HEK293 (cell line): ENCODE measurements at regions not wholly inside any gene's neighbourhood (a gene's known extent, or its start where the extent isn't known, plus 50 kb on each side); places are given as distances from the start of the nearest gene placed in this dataset.
A peak's percentile ranks its signal among the peaks of the same experiment; 100 is the strongest.

Experiments used
- CTCF ChIA-PET: fragments of 350-600 bp; formaldehyde crosslinking; extraction: SDS; loops from one replicate; lab custom pipeline; 2021; ENCODE audit warnings: antibody characterized with exemption; lab: Yijun Ruan, JAX
- POLR2A ChIA-PET: fragments of 300-600 bp; formaldehyde crosslinking; extraction: SDS; loops from one replicate; lab custom pipeline; 2020; ENCODE audit warnings: antibody characterized with exemption, inconsistent platforms; lab: Yijun Ruan, JAX
- H3K27ac ChIP-seq: fragments of 200-500 bp; sonication (Bioruptor generic); 2 replicates; pipeline ENCODE4 v1.5.1; 2014; ENCODE audit warnings: low read depth, low read length, control low read depth, inconsistent platforms; ENCODE audit errors: extremely low read depth
- H3K36me3 ChIP-seq, 2 experiments: fragments of 200-500 bp in 1 of 2; sonication (Bioruptor generic) in 1 of 2; 1 replicate in 1 of 2; 2 replicates in 1 of 2; pipeline ENCODE4 v1.5.1; 2014 to 2017; ENCODE audit warnings: inconsistent platforms in 2 of 2, low read length in 2 of 2; ENCODE audit not compliant: control insufficient read depth in 2 of 2, insufficient read depth in 1 of 2
- H3K4me1 ChIP-seq: fragments of 200-500 bp; sonication (Bioruptor generic); 2 replicates; pipeline ENCODE4 v1.5.1; 2014; ENCODE audit warnings: mild to moderate bottlenecking, low read length, inconsistent platforms; ENCODE audit not compliant: control insufficient read depth, insufficient read depth
- H3K4me3 ChIP-seq: 2 replicates; pipeline ENCODE4 v1.5.1; 2011; ENCODE audit warnings: low read depth, mild to moderate bottlenecking, control low read depth, low read length, moderate library complexity
- H3K9me3 ChIP-seq: fragments of 200-500 bp; sonication (Bioruptor generic); 2 replicates; pipeline ENCODE4 v1.5.1; 2014; ENCODE audit warnings: low read depth, low read length, inconsistent platforms; ENCODE audit not compliant: control insufficient read depth, insufficient read depth
- KLF1 ChIP-seq: fragments of 450-650 bp; formaldehyde crosslinking; IDR thresholded peaks from 2 replicates; pipeline ENCODE4 v1.5.1; 2016; ENCODE audit warnings: missing biosample characterization, missing genetic modification characterization
- PRDM10 ChIP-seq: fragments of 450-650 bp; formaldehyde crosslinking; IDR thresholded peaks from 2 replicates; pipeline ENCODE4 v1.5.1; 2016; ENCODE audit warnings: missing biosample characterization, missing genetic modification characterization
- SCRT1 ChIP-seq: fragments of 450-650 bp; formaldehyde crosslinking; IDR thresholded peaks from 2 replicates; pipeline ENCODE4 v1.5.1; 2016; ENCODE audit warnings: missing biosample characterization, missing genetic modification characterization, borderline replicate concordance
- WT1 ChIP-seq: fragments of 450-650 bp; formaldehyde crosslinking; IDR thresholded peaks from 2 replicates; pipeline ENCODE4 v1.5.1; 2016; ENCODE audit warnings: missing biosample characterization, missing genetic modification characterization
- ZBTB48 ChIP-seq: fragments of 450-650 bp; formaldehyde crosslinking; IDR thresholded peaks from 2 replicates; pipeline ENCODE4 v1.5.1; 2016; ENCODE audit warnings: missing biosample characterization, missing genetic modification characterization
- ZBTB7A ChIP-seq: fragments of 450-650 bp; formaldehyde crosslinking; IDR thresholded peaks from 2 replicates; pipeline ENCODE4 v1.5.1; 2016; ENCODE audit warnings: low read depth, missing biosample characterization, missing genetic modification characterization
- ZIC2 ChIP-seq: fragments of 450-650 bp; formaldehyde crosslinking; IDR thresholded peaks from 2 replicates; pipeline ENCODE4 v1.5.1; 2016; ENCODE audit warnings: missing biosample characterization, missing genetic modification characterization
- ZNF121 ChIP-seq: fragments of 450-650 bp; formaldehyde crosslinking; IDR thresholded peaks from 2 replicates; pipeline ENCODE4 v1.5.1; 2016; ENCODE audit warnings: missing biosample characterization, missing genetic modification characterization
- ZNF19 ChIP-seq: fragments of 450-650 bp; formaldehyde crosslinking; IDR thresholded peaks from 2 replicates; pipeline ENCODE4; 2016; ENCODE audit warnings: missing biosample characterization, missing genetic modification characterization, low read depth
- ZNF2 ChIP-seq: fragments of 450-650 bp; formaldehyde crosslinking; IDR thresholded peaks from 2 replicates; pipeline ENCODE4 v1.5.1; 2016; ENCODE audit warnings: missing biosample characterization, missing genetic modification characterization
- ZNF324 ChIP-seq: fragments of 450-650 bp; formaldehyde crosslinking; IDR thresholded peaks from 2 replicates; pipeline ENCODE4 v1.5.1; 2016; ENCODE audit warnings: missing biosample characterization, missing genetic modification characterization
- ZNF350 ChIP-seq: fragments of 450-650 bp; formaldehyde crosslinking; IDR thresholded peaks from 2 replicates; pipeline ENCODE4 v1.5.0; 2017; ENCODE audit warnings: missing biosample characterization, mild to moderate bottlenecking, missing genetic modification characterization
- ZNF530 ChIP-seq: fragments of 450-650 bp; formaldehyde crosslinking; IDR thresholded peaks from 2 replicates; pipeline ENCODE4 v1.5.1; 2016; ENCODE audit warnings: low read depth, missing biosample characterization, missing genetic modification characterization
- ZNF549 ChIP-seq: fragments of 450-650 bp; IDR thresholded peaks from 2 replicates; pipeline ENCODE4 v1.5.1; 2018; ENCODE audit warnings: missing biosample characterization, missing genetic modification characterization, mild to moderate bottlenecking, inconsistent platforms, moderate library complexity
- ZSCAN30 ChIP-seq: fragments of 450-650 bp; IDR thresholded peaks from 2 replicates; pipeline ENCODE4 v1.5.1; 2018; ENCODE audit warnings: missing biosample characterization, mild to moderate bottlenecking, missing genetic modification characterization, moderate library complexity

- CTCF ChIA-PET = interaction anchor here (0.7 kb wide), 1 partner anchor 1446 kb away, joined by 4 read pairs; no protein-coding TSS in a partner anchor
- no peaks in the 10 kb centered on the region for H3K36me3 ChIP-seq
- H3K27ac ChIP-seq = no peak overlapping the region
- no peak overlapping the region for H3K4me3 ChIP-seq
- TF ChIP-seq ZNF19 (tag by site-specific recombination) (no peak), ZIC2 (tag by site-specific recombination) (no peak)
- no peaks in the 10 kb centered on the region for H3K4me1 ChIP-seq
- POLR2A ChIA-PET = interaction anchor here (0.7 kb wide), 1 partner anchor 13 kb away, joined by 3 read pairs; no protein-coding TSS in a partner anchor
- no peaks in the 10 kb centered on the region for H3K9me3 ChIP-seq
Observed at GRCh38 chr12:124082012-124082411, 109.0 kb downstream of the ZNF664 start.

DNA sequence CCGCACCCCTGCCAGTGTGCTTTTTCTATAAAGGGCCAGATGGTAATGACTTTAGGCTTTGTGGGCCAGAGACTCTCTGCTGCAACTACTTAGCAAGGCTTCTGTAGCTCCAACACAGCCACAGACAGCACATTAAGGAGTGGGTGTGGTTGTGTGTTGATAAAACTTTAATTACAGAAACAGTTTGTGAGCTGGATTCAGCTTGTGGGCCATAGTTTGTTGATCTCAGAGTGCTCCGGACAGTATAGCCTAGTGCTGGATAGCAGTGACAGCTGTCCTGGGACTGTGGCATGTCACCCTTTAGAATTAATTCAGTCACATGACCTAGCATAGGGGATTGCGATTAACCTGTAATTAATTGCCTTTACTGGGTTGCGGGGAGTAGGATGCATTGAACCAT, 109.7 kb downstream of the ZNF664 start:
- no peaks in the 10 kb centered on the region for H3K36me3 ChIP-seq
- POLR2A ChIA-PET = interaction anchor here (0.7 kb wide), 1 partner anchor 13 kb away, joined by 3 read pairs; no protein-coding TSS in a partner anchor
- TF ChIP-seq ZNF121 (tag by site-specific recombination) = no peak
- 0 out of 2 replicates have a peak, but pooled peaks have one; percentile 38 for TF ChIP-seq KLF1 (tag by site-specific recombination)
- H3K9me3 ChIP-seq = no peaks in the 10 kb centered on the region
- H3K4me3 ChIP-seq = no peak overlapping the region
- no peak overlapping the region for H3K27ac ChIP-seq
- CTCF ChIA-PET = no interaction called here
- peaks cover 3% of the 10 kb centered on the region; the same call in 1 of the 2 replicates for H3K4me1 ChIP-seq

GRCh38 chr12:124083708-124084107, 110.7 kb downstream of the ZNF664 start:
- Histone ChIP-seq H3K36me3 (no peaks in the 10 kb centered on the region), H3K9me3 (no peaks in the 10 kb centered on the region), H3K27ac (no peak overlapping the region), H3K4me3 (no peak overlapping the region), H3K4me1 (peaks cover 8% of the 10 kb centered on the region)
- POLR2A ChIA-PET = no interaction called here
- CTCF ChIA-PET = no interaction called here
- no peak for TF ChIP-seq ZNF2 (tag by site-specific recombination)
- no peak for TF ChIP-seq SCRT1 (tag by site-specific recombination)
- TF ChIP-seq WT1 (tag by site-specific recombination) = no peak
- no peak for TF ChIP-seq ZNF121 (tag by site-specific recombination)
- TF ChIP-seq ZSCAN30 (tag by site-specific recombination) = no peak
- TF ChIP-seq ZNF324 (tag by site-specific recombination) = no peak
- no peak for TF ChIP-seq ZNF350
- no peak for TF ChIP-seq ZNF530 (tag by site-specific recombination)
- no peak for TF ChIP-seq ZBTB7A (tag by site-specific recombination)
- no peak for TF ChIP-seq ZBTB48 (tag by site-specific recombination)
- no peak for TF ChIP-seq ZNF549 (tag by site-specific recombination)
- no peak for TF ChIP-seq PRDM10 (tag by site-specific recombination)
